GM23248 (cell line): ENCODE measurements at regions not wholly inside any gene's neighbourhood (a gene's known extent, or its start where the extent isn't known, plus 50 kb on each side); places are given as distances from the start of the nearest gene placed in this dataset.
A peak's percentile ranks its signal among the peaks of the same experiment; 100 is the strongest.

Experiments
- DNase-seq: peaks from one replicate; pipeline ENCODE4 v3.0.0-alpha.2; 2015
- H2AFZ ChIP-seq: fragments of 200-600 bp; sonication (generic); 2 replicates; pipeline ENCODE4 v1.6.1; 2016; ENCODE audit warnings: antibody characterized with exemption
- H3F3A ChIP-seq: fragments of 200-600 bp; sonication (generic); 2 replicates; pipeline ENCODE4 v1.6.1; 2016; ENCODE audit warnings: mild to moderate bottlenecking, antibody characterized with exemption, mixed run types; ENCODE audit not compliant: insufficient read depth
- H3K27ac ChIP-seq: fragments of 200-600 bp; sonication (generic); 2 replicates; pipeline ENCODE4 v1.5.1; 2016; ENCODE audit warnings: mild to moderate bottlenecking
- H3K27me3 ChIP-seq: fragments of 200-600 bp; sonication (generic); replicated peaks from 2 replicates; pipeline ENCODE4 v1.6.1; 2016; ENCODE audit warnings: mild to moderate bottlenecking; ENCODE audit not compliant: insufficient read depth
- H3K36me3 ChIP-seq: fragments of 200-600 bp; sonication (generic); 2 replicates; pipeline ENCODE4 v1.6.1; 2016; ENCODE audit warnings: low read depth, mild to moderate bottlenecking
- H3K4me1 ChIP-seq: fragments of 200-600 bp; sonication (generic); 2 replicates; pipeline ENCODE4 v1.6.1; 2016; ENCODE audit warnings: mild to moderate bottlenecking; ENCODE audit not compliant: insufficient read depth
- H3K4me2 ChIP-seq: fragments of 200-600 bp; sonication (generic); one replicate; pipeline ENCODE4 v1.6.1; 2016; ENCODE audit warnings: mild to moderate bottlenecking; ENCODE audit not compliant: unreplicated experiment
- H3K4me3 ChIP-seq: fragments of 200-600 bp; sonication (generic); 2 replicates; pipeline ENCODE4 v1.5.1; 2016; ENCODE audit warnings: mild to moderate bottlenecking
- H3K79me2 ChIP-seq: fragments of 200-600 bp; sonication (generic); 2 replicates; pipeline ENCODE4 v1.6.1; 2016; ENCODE audit warnings: mild to moderate bottlenecking; ENCODE audit not compliant: insufficient read depth
- H3K9ac ChIP-seq: fragments of 200-600 bp; sonication (generic); 2 replicates; pipeline ENCODE4 v1.6.1; 2016; ENCODE audit warnings: mild to moderate bottlenecking
- H3K9me2 ChIP-seq: fragments of 200-600 bp; sonication (generic); 2 replicates; pipeline ENCODE4 v1.6.1; 2016; ENCODE audit warnings: mixed run types, mild to moderate bottlenecking, moderate library complexity; ENCODE audit not compliant: insufficient read depth
- H3K9me3 ChIP-seq: fragments of 200-600 bp; sonication (generic); one replicate; pipeline ENCODE4 v1.6.1; 2017; ENCODE audit warnings: low read depth
- H4K20me1 ChIP-seq: fragments of 200-600 bp; sonication (generic); 2 replicates; pipeline ENCODE4 v1.6.0; 2016; ENCODE audit not compliant: insufficient read depth
- EZH2 ChIP-seq: fragments of 200-600 bp; sonication (generic); IDR thresholded peaks from 2 replicates; pipeline ENCODE4 v1.6.1; 2018; ENCODE audit warnings: antibody characterized with exemption, mild to moderate bottlenecking; ENCODE audit not compliant: insufficient read depth, poor library complexity, severe bottlenecking
- EZH2phosphoT487 ChIP-seq: fragments of 200-600 bp; sonication (generic); IDR thresholded peaks from 2 replicates; pipeline ENCODE4 v1.6.1; 2018; ENCODE audit warnings: antibody characterized with exemption, moderate library complexity, mild to moderate bottlenecking, low read depth; ENCODE audit not compliant: insufficient read depth
- WGBS, 2 experiments: methylation state at CpG; one replicate each; pipeline ENCODE4 v1.1.6; 2015 to 2017; ENCODE audit warnings: low lambda C conversion rate in 2 of 2, low coverage in 1 of 2; ENCODE audit errors: missing lambda C conversion rate in 2 of 2; 5-methylcytosine and 5-hydroxymethylcytosine counted together
- in situ Hi-C: fragments of 300-500 bp; cut with MboI; formaldehyde crosslinking; loops from 2 replicates; pipeline ENCODE4 v1.15.0; 2020

- H3K4me2 ChIP-seq = no peak overlapping the region
- no peaks in the 10 kb centered on the region for H3K4me1 ChIP-seq
- H3K9me3 ChIP-seq = no peaks in the 10 kb centered on the region
- DNase-seq = peak; percentile 39
- no peaks in the 10 kb centered on the region for H3K36me3 ChIP-seq
- no peak overlapping the region for H2AFZ ChIP-seq
- H3K79me2 ChIP-seq = no peaks in the 10 kb centered on the region
- no peaks in the 10 kb centered on the region for H3F3A ChIP-seq
- no peaks in the 10 kb centered on the region for H3K27me3 ChIP-seq
- TF ChIP-seq EZH2 (no peak), EZH2phosphoT487 (no peak)
- no peaks in the 10 kb centered on the region for H4K20me1 ChIP-seq
- H3K27ac ChIP-seq = no peak overlapping the region
- no peak overlapping the region for H3K9ac ChIP-seq
- in situ Hi-C loops = no loop called here
- WGBS, 2 experiments = 68 to 69% methylated on average over 4 of the region's 4 CpGs
- no peak overlapping the region for H3K4me3 ChIP-seq
- H3K9me2 ChIP-seq = no peaks in the 10 kb centered on the region
These were observed 419.5 kb upstream of the CHST9 start for GRCh38 chr18:27604583-27604982.

GRCh38 chr18:27602092-27602491 is 417.0 kb upstream of the CHST9 start:
- no peaks in the 10 kb centered on the region for H3F3A ChIP-seq
- no peaks in the 10 kb centered on the region for H3K4me1 ChIP-seq
- H3K9me2 ChIP-seq = no peaks in the 10 kb centered on the region

GRCh38 chr18:27600245-27600644 is 415.1 kb upstream of the CHST9 start:
- no peaks in the 10 kb centered on the region for H3F3A ChIP-seq
- no peaks in the 10 kb centered on the region for H3K4me1 ChIP-seq
- H3K79me2 ChIP-seq = no peaks in the 10 kb centered on the region
- no peak overlapping the region for H3K27ac ChIP-seq
- H4K20me1 ChIP-seq = no peaks in the 10 kb centered on the region
- H3K36me3 ChIP-seq = no peaks in the 10 kb centered on the region
- no peak for DNase-seq
- in situ Hi-C loops = no loop called here
- H3K9me2 ChIP-seq = no peaks in the 10 kb centered on the region
- no peak overlapping the region for H3K4me2 ChIP-seq
- TF ChIP-seq EZH2phosphoT487 = no peak
- TF ChIP-seq EZH2 = no peak
- no peaks in the 10 kb centered on the region; the same call in 1 of the 2 replicates for H3K27me3 ChIP-seq
- H3K4me3 ChIP-seq = no peak overlapping the region
- no peaks in the 10 kb centered on the region for H3K9me3 ChIP-seq
- H2AFZ ChIP-seq = no peak overlapping the region
- no peak overlapping the region for H3K9ac ChIP-seq

More at GRCh38 chr18:27602092-27602491, 417.0 kb upstream of the CHST9 start:
- in situ Hi-C loops = no loop called here
- 55 to 60% methylated on average over 2 of the region's 2 CpGs for WGBS, 2 experiments
- H3K27me3 ChIP-seq = no peaks in the 10 kb centered on the region; the same call in 1 of the 2 replicates
- no peak overlapping the region for H3K9ac ChIP-seq
- H3K4me3 ChIP-seq = no peak overlapping the region
- no peaks in the 10 kb centered on the region for H4K20me1 ChIP-seq
- no peak for TF ChIP-seq EZH2
- TF ChIP-seq EZH2phosphoT487 = no peak
- DNase-seq = no peak
- no peak overlapping the region for H3K4me2 ChIP-seq
- no peaks in the 10 kb centered on the region for H3K9me3 ChIP-seq
- H3K27ac ChIP-seq = no peak overlapping the region
- no peaks in the 10 kb centered on the region for H3K79me2 ChIP-seq
- no peaks in the 10 kb centered on the region for H3K36me3 ChIP-seq
- no peak overlapping the region for H2AFZ ChIP-seq

GRCh38 chr18:27599202-27599829 is 414.2 kb upstream of the CHST9 start:
- TF ChIP-seq EZH2 (no peak), EZH2phosphoT487 (no peak)
- DNase-seq = peak; percentile 62
- in situ Hi-C loops = no loop called here

More at GRCh38 chr18:27599202-27599829, 414.2 kb upstream of the CHST9 start:
- Histone ChIP-seq H3F3A (no peaks in the 10 kb centered on the region), H3K9ac (no peak overlapping the region), H3K79me2 (no peaks in the 10 kb centered on the region), H2AFZ (no peak overlapping the region), H3K4me1 (no peaks in the 10 kb centered on the region), H3K9me2 (no peaks in the 10 kb centered on the region), H3K36me3 (no peaks in the 10 kb centered on the region), H3K4me3 (no peak overlapping the region), H4K20me1 (no peaks in the 10 kb centered on the region), H3K27me3 (no peaks in the 10 kb centered on the region; the same call in 1 of the 2 replicates), H3K4me2 (no peak overlapping the region), H3K9me3 (no peaks in the 10 kb centered on the region), H3K27ac (no peak overlapping the region)
- WGBS, 2 experiments = 92 to 97% methylated on average over 1 of the region's 1 CpG
